ENCODE measurements at regions not wholly inside any gene's neighbourhood (a gene's known extent, or its start where the extent isn't known, plus 50 kb on each side); places are given as distances from the start of the nearest gene placed in this dataset.

DNA sequence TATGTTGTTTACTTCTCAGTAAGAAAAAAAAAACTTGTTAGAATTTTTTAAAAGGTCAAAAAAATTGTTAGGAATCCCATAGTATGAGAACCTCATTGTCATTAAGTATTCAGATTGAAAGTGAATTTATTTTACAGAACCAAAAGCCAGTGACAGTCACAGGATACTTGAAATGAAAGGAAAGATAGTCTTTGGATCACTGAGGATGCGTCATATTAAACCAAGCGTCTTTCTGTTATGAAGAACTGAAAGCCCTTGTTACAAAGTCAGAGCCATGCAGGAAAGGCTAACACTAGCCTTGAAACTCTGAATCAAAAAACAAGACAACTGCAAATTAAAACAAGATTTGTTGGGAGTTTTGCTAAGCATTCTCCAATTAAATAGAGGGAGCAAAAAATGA lies 1348.0 kb upstream of the SLC10A2 start:
- Histone ChIP-seq H3K4me2 (ENCODE audit: low read depth, low read length, poor library complexity, severe bottlenecking) (no peak overlapping the region), H3K27me3 (ENCODE audit: low read length) (no peaks in the 10 kb centered on the region), H3K27ac (ENCODE audit: low read length) (no peak overlapping the region), H3K9ac (ENCODE audit: low read length) (no peak overlapping the region), H3K4me3 (ENCODE audit: low read length) (no peak overlapping the region), H3K9me2 (replicated peaks; ENCODE audit: insufficient read depth, low read length) (no peaks in the 10 kb centered on the region), H3K79me2 (ENCODE audit: low read length) (no peaks in the 10 kb centered on the region), H3K36me3 (ENCODE audit: insufficient read depth, low read length) (no peaks in the 10 kb centered on the region), H4K20me1 (ENCODE audit: insufficient read depth, low read depth, low read length) (no peaks in the 10 kb centered on the region), H2AFZ (ENCODE audit: low read length) (no peak overlapping the region), H3K9me3 (ENCODE audit: low read length) (peaks cover 34% of the 10 kb centered on the region; the same call in 1 of the 2 replicates), H3K4me1 (ENCODE audit: low read length) (no peaks in the 10 kb centered on the region)
- no peak for DNase-seq

- Histone ChIP-seq H3K9me3 (ENCODE audit: low read length) (peaks cover 38% of the 10 kb centered on the region), H3K27me3 (ENCODE audit: low read length) (no peaks in the 10 kb centered on the region), H3K9me2 (replicated peaks; ENCODE audit: insufficient read depth, low read length) (no peaks in the 10 kb centered on the region), H3K36me3 (ENCODE audit: insufficient read depth, low read length) (no peaks in the 10 kb centered on the region), H3K9ac (ENCODE audit: low read length) (no peak overlapping the region), H3K4me3 (ENCODE audit: low read length) (no peak overlapping the region), H2AFZ (ENCODE audit: low read length) (no peak overlapping the region), H3K4me2 (ENCODE audit: low read depth, low read length, poor library complexity, severe bottlenecking) (no peak overlapping the region), H3K27ac (ENCODE audit: low read length) (no peak overlapping the region), H4K20me1 (ENCODE audit: insufficient read depth, low read depth, low read length) (no peaks in the 10 kb centered on the region), H3K4me1 (ENCODE audit: low read length) (no peaks in the 10 kb centered on the region), H3K79me2 (ENCODE audit: low read length) (no peaks in the 10 kb centered on the region)
- DNase-seq: no peak
These were observed 1345.0 kb upstream of the SLC10A2 start for GRCh38 chr13:104411141-104411765.

DNA sequence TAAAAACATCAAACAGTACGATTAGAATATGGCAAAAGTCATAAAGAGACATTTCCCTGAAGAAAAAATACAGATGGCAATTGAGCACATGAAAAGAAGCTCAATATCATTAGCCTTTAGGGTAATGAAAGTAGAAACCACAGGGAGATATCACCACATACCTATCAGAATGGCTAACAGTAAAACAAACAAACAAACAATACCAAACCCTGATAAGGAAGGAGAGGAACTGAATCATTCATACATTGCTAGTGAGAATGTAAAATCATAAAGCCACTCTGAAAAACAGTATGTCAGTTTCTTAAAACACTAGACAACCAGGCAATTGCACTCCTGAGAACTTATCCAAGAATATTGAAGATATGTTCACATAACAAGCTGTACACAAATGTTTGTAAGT lies 1342.5 kb upstream of the SLC10A2 start:
- no peaks in the 10 kb centered on the region for H3K36me3 ChIP-seq (ENCODE audit: insufficient read depth, low read length)
- no peak for DNase-seq
- no peaks in the 10 kb centered on the region for H3K4me1 ChIP-seq (ENCODE audit: low read length)
- no peaks in the 10 kb centered on the region for H4K20me1 ChIP-seq (ENCODE audit: insufficient read depth, low read depth, low read length)
- no peaks in the 10 kb centered on the region for H3K79me2 ChIP-seq (ENCODE audit: low read length)
- no peaks in the 10 kb centered on the region for H3K27me3 ChIP-seq (ENCODE audit: low read length)
- H3K9me3 ChIP-seq (ENCODE audit: low read length): peaks cover 31% of the 10 kb centered on the region
- H3K9me2 ChIP-seq (replicated peaks; ENCODE audit: insufficient read depth, low read length): no peaks in the 10 kb centered on the region
- H3K27ac ChIP-seq (ENCODE audit: low read length): no peak overlapping the region
- no peak overlapping the region for H3K9ac ChIP-seq (ENCODE audit: low read length)
- no peak overlapping the region for H3K4me3 ChIP-seq (ENCODE audit: low read length)
- H3K4me2 ChIP-seq (ENCODE audit: low read depth, low read length, poor library complexity, severe bottlenecking): no peak overlapping the region
- no peak overlapping the region for H2AFZ ChIP-seq (ENCODE audit: low read length)

GRCh38 chr13:104404325-104404724 lies 1338.1 kb upstream of the SLC10A2 start:
- H3K9me2 ChIP-seq (replicated peaks; ENCODE audit: insufficient read depth, low read length): no peaks in the 10 kb centered on the region
- no peaks in the 10 kb centered on the region for H3K36me3 ChIP-seq (ENCODE audit: insufficient read depth, low read length)
- no peak overlapping the region for H2AFZ ChIP-seq (ENCODE audit: low read length)
- H3K27ac ChIP-seq (ENCODE audit: low read length): no peak overlapping the region
- no peak overlapping the region for H3K4me3 ChIP-seq (ENCODE audit: low read length)
- H3K4me1 ChIP-seq (ENCODE audit: low read length): no peaks in the 10 kb centered on the region
- H3K27me3 ChIP-seq (ENCODE audit: low read length): no peaks in the 10 kb centered on the region
- peaks cover 36% of the 10 kb centered on the region for H3K9me3 ChIP-seq (ENCODE audit: low read length)
- no peak overlapping the region for H3K4me2 ChIP-seq (ENCODE audit: low read depth, low read length, poor library complexity, severe bottlenecking)
- H3K9ac ChIP-seq (ENCODE audit: low read length): no peak overlapping the region
- no peak for DNase-seq
- no peaks in the 10 kb centered on the region for H3K79me2 ChIP-seq (ENCODE audit: low read length)
- H4K20me1 ChIP-seq (ENCODE audit: insufficient read depth, low read depth, low read length): no peaks in the 10 kb centered on the region

- Histone ChIP-seq H3K4me3 (ENCODE audit: low read length) (no peak overlapping the region), H3K27me3 (ENCODE audit: low read length) (no peaks in the 10 kb centered on the region), H3K9me2 (replicated peaks; ENCODE audit: insufficient read depth, low read length) (no peaks in the 10 kb centered on the region), H2AFZ (ENCODE audit: low read length) (no peak overlapping the region), H3K27ac (ENCODE audit: low read length) (no peak overlapping the region), H3K36me3 (ENCODE audit: insufficient read depth, low read length) (no peaks in the 10 kb centered on the region), H3K4me2 (ENCODE audit: low read depth, low read length, poor library complexity, severe bottlenecking) (no peak overlapping the region), H3K9ac (ENCODE audit: low read length) (no peak overlapping the region), H3K9me3 (ENCODE audit: low read length) (peaks cover 20% of the 10 kb centered on the region), H3K4me1 (ENCODE audit: low read length) (no peaks in the 10 kb centered on the region), H4K20me1 (ENCODE audit: insufficient read depth, low read depth, low read length) (no peaks in the 10 kb centered on the region), H3K79me2 (ENCODE audit: low read length) (no peaks in the 10 kb centered on the region)
- no peak for DNase-seq
These were observed 1323.5 kb upstream of the SLC10A2 start for GRCh38 chr13:104389691-104390090.

DNA sequence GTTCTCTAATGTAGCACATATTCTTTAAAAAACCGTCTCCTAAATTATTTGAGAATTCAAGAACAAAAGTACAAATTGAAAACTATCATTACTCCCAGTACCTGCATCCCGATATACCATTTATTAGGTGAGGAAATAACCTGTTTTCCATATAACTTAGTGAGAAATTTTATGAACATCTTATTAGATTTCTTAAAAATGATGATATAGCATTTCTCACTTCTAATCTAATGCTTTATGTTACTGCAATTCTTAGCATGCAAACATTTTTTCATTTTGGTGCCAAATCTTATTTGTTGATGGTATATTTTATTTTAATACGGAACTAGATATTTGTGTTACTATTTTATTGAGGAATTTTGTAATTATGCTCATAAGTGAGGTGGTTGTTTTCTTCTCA lies 1321.3 kb upstream of the SLC10A2 start:
- H2AFZ ChIP-seq (ENCODE audit: low read length): no peak overlapping the region
- H3K4me2 ChIP-seq (ENCODE audit: low read depth, low read length, poor library complexity, severe bottlenecking): no peak overlapping the region
- no peaks in the 10 kb centered on the region for H3K9me2 ChIP-seq (replicated peaks; ENCODE audit: insufficient read depth, low read length)
- no peak overlapping the region for H3K27ac ChIP-seq (ENCODE audit: low read length)
- H3K36me3 ChIP-seq (ENCODE audit: insufficient read depth, low read length): no peaks in the 10 kb centered on the region
- no peaks in the 10 kb centered on the region for H3K27me3 ChIP-seq (ENCODE audit: low read length)
- H3K4me1 ChIP-seq (ENCODE audit: low read length): no peaks in the 10 kb centered on the region
- H3K79me2 ChIP-seq (ENCODE audit: low read length): no peaks in the 10 kb centered on the region
- H3K4me3 ChIP-seq (ENCODE audit: low read length): no peak overlapping the region
- H3K9me3 ChIP-seq (ENCODE audit: low read length): peaks cover 34% of the 10 kb centered on the region
- H3K9ac ChIP-seq (ENCODE audit: low read length): no peak overlapping the region
- H4K20me1 ChIP-seq (ENCODE audit: insufficient read depth, low read depth, low read length): no peaks in the 10 kb centered on the region
- no peak for DNase-seq

DNA sequence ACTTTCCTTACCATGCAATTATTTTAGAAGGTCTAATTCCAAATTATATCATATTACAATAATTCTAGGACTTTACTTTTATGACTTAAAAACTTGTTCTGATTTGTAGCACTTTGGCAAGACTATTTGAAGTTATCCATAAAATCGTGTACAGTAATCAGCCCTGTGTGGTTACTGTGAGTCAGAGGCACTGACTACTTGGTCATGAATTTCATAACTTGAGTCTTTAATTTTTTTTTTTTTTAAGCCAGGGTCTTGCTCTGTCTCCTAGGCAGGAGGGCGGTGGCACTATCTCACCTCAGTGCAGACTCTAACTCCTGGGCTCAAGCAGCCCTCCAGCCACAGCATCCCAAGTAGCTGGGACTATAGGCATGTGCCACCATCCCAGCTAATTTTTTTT lies 1319.2 kb upstream of the SLC10A2 start:
- Histone ChIP-seq H3K27me3 (ENCODE audit: low read length) (no peaks in the 10 kb centered on the region), H3K9me2 (replicated peaks; ENCODE audit: insufficient read depth, low read length) (no peaks in the 10 kb centered on the region), H3K79me2 (ENCODE audit: low read length) (no peaks in the 10 kb centered on the region), H3K9ac (ENCODE audit: low read length) (no peak overlapping the region), H4K20me1 (ENCODE audit: insufficient read depth, low read depth, low read length) (no peaks in the 10 kb centered on the region), H3K4me2 (ENCODE audit: low read depth, low read length, poor library complexity, severe bottlenecking) (no peak overlapping the region), H3K27ac (ENCODE audit: low read length) (no peak overlapping the region), H3K9me3 (ENCODE audit: low read length) (peaks cover 32% of the 10 kb centered on the region), H3K36me3 (ENCODE audit: insufficient read depth, low read length) (no peaks in the 10 kb centered on the region), H3K4me3 (ENCODE audit: low read length) (no peak overlapping the region), H2AFZ (ENCODE audit: low read length) (no peak overlapping the region), H3K4me1 (ENCODE audit: low read length) (no peaks in the 10 kb centered on the region)
- no peak for DNase-seq

GRCh38 chr13:104382951-104383350 lies 1316.7 kb upstream of the SLC10A2 start:
- Histone ChIP-seq H3K36me3 (ENCODE audit: insufficient read depth, low read length) (no peaks in the 10 kb centered on the region), H4K20me1 (ENCODE audit: insufficient read depth, low read depth, low read length) (no peaks in the 10 kb centered on the region), H3K27me3 (ENCODE audit: low read length) (no peaks in the 10 kb centered on the region), H3K9me3 (ENCODE audit: low read length) (peaks cover 37% of the 10 kb centered on the region), H3K9me2 (replicated peaks; ENCODE audit: insufficient read depth, low read length) (no peaks in the 10 kb centered on the region), H3K4me2 (ENCODE audit: low read depth, low read length, poor library complexity, severe bottlenecking) (no peak overlapping the region), H3K4me3 (ENCODE audit: low read length) (no peak overlapping the region), H3K27ac (ENCODE audit: low read length) (no peak overlapping the region), H3K79me2 (ENCODE audit: low read length) (no peaks in the 10 kb centered on the region), H3K4me1 (ENCODE audit: low read length) (no peaks in the 10 kb centered on the region), H3K9ac (ENCODE audit: low read length) (no peak overlapping the region), H2AFZ (ENCODE audit: low read length) (no peak overlapping the region)
- no peak for DNase-seq

- H3K27ac ChIP-seq (ENCODE audit: low read length): no peak overlapping the region
- no peak overlapping the region for H3K4me3 ChIP-seq (ENCODE audit: low read length)
- H4K20me1 ChIP-seq (ENCODE audit: insufficient read depth, low read depth, low read length): no peaks in the 10 kb centered on the region
- peaks cover 45% of the 10 kb centered on the region for H3K9me3 ChIP-seq (ENCODE audit: low read length)
- no peak overlapping the region for H2AFZ ChIP-seq (ENCODE audit: low read length)
- H3K9me2 ChIP-seq (replicated peaks; ENCODE audit: insufficient read depth, low read length): no peaks in the 10 kb centered on the region
- H3K9ac ChIP-seq (ENCODE audit: low read length): no peak overlapping the region
- no peaks in the 10 kb centered on the region for H3K27me3 ChIP-seq (ENCODE audit: low read length)
- H3K4me1 ChIP-seq (ENCODE audit: low read length): no peaks in the 10 kb centered on the region
- H3K79me2 ChIP-seq (ENCODE audit: low read length): no peaks in the 10 kb centered on the region
- DNase-seq: no peak
- no peaks in the 10 kb centered on the region for H3K36me3 ChIP-seq (ENCODE audit: insufficient read depth, low read length)
- no peak overlapping the region for H3K4me2 ChIP-seq (ENCODE audit: low read depth, low read length, poor library complexity, severe bottlenecking)
These were observed 1310.4 kb upstream of the SLC10A2 start for GRCh38 chr13:104376588-104376987.
